ENCODE measurements at regions not wholly inside any gene's neighbourhood (a gene's known extent, or its start where the extent isn't known, plus 50 kb on each side); places are given as distances from the start of the nearest gene placed in this dataset.

DNA sequence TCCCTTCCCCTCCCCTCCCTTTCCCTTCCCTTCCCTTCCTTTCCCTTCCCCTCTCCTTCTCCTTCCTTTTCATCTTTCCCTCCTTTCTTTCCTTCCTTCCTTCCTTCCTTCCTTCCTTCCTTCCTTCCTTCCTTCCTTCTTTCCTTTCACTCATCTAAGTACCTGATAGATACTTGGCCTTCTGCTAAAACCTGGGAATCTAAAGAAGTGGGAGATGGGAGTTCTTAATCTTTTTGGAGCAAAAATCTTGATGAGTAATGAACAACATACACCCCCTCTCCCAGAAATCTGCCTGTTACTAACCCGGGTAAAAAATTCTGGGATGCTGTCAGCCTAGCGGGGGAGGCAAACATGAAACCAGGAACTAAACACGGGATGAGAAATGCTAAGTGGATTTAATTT lies 100.7 kb downstream of the VEGFA start:
- TF ChIP-seq, protein P1, sequence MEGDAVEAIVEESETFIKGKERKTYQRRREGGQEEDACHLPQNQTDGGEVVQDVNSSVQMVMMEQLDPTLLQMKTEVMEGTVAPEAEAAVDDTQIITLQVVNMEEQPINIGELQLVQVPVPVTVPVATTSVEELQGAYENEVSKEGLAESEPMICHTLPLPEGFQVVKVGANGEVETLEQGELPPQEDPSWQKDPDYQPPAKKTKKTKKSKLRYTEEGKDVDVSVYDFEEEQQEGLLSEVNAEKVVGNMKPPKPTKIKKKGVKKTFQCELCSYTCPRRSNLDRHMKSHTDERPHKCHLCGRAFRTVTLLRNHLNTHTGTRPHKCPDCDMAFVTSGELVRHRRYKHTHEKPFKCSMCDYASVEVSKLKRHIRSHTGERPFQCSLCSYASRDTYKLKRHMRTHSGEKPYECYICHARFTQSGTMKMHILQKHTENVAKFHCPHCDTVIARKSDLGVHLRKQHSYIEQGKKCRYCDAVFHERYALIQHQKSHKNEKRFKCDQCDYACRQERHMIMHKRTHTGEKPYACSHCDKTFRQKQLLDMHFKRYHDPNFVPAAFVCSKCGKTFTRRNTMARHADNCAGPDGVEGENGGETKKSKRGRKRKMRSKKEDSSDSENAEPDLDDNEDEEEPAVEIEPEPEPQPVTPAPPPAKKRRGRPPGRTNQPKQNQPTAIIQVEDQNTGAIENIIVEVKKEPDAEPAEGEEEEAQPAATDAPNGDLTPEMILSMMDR (conservative IDR thresholded peaks at IDR 0.05 in 1 of 2, IDR thresholded peaks at IDR 0.05 in 1 of 2; ENCODE audit: extremely low read depth in 1 of 2, insufficient read depth in 1 of 2, low read depth in 1 of 2, low read length in 2 of 2), result no peak
- no peak for TF ChIP-seq EZH2 (IDR thresholded peaks at IDR 0.05; ENCODE audit: borderline replicate concordance, low read length)
